NCI-H748 (cell line): ENCODE measurements at regions not wholly inside any gene's neighbourhood (a gene's known extent, or its start where the extent isn't known, plus 50 kb on each side); places are given as distances from the start of the nearest gene placed in this dataset.

Experiments used
- DNase-seq: peaks from one replicate; lab custom pipeline; 2025; ENCODE audit not compliant: unreplicated experiment; lab: John Stamatoyannopoulos, UW

- no peak for DNase-seq
Measured at GRCh38 chr2:151087377-151087776, 174.3 kb downstream of the RBM43 start.

DNA sequence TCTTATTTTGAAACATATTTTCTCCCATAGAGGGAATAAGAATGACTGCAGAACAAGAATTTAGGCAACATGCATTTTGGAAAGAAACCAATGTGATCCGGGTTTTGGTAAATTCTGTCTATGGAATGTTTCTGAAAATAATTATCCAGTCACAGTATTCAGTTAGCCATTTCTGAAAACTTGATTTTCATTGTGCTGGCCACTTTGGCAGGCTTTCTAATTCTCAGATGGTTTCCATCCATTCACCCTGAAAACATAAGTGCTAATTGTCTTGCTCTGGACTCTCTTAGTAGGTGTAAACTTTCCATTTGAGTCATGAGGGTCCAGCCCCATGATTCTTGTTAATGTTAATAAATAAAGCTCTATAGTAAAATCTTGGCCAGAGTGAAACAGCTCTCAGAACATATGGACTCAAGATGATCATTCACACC, 176.5 kb downstream of the RBM43 start:
- DNase-seq = no peak

- peak; percentile 82 for DNase-seq
Measured at GRCh38 chr2:151083856-151084795, 177.5 kb downstream of the RBM43 start.

GRCh38 chr2:151078889-151079288, 182.8 kb downstream of the RBM43 start:
- no peak for DNase-seq

GRCh38 chr2:151071906-151072305, 189.8 kb downstream of the RBM43 start:
- no peak for DNase-seq

- peak; percentile 35 for DNase-seq
Measured at GRCh38 chr2:151071382-151071781, 190.3 kb downstream of the RBM43 start.

- DNase-seq = no peak
Measured at GRCh38 chr2:151070253-151070652, 191.4 kb downstream of the RBM43 start.

DNA sequence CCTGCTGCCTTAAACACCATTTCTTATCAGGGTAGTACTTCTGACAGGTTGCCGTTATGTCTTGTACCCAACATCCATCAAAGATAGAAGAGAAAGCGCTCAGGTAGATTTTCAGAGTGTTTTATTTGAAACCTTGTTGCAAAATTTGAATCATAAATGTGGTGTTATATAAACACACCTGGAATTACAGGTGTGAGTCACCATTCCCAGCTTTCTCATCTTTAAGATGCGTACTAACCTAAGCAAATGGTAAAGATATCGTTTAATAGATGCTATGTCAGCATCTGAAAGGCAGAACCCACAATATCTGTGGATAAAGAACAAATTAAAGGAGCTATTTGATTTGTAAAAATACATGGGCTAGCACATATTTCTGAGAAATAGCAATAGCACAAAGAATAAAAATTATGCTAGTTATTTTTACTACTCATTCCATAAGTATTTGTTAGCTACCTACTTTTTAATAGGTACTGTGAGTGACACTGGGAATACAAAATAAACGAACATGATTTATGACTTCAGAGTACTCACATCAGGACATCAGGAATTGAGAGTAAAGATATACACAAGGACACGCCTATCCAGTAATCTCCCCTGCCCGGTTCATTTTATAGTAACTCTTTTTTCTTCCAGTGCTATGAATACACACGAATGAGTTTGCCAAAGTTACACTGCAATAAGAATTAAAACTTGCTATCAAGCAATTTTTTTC, 193.8 kb downstream of the RBM43 start:
- peak; percentile 42 for DNase-seq

DNA sequence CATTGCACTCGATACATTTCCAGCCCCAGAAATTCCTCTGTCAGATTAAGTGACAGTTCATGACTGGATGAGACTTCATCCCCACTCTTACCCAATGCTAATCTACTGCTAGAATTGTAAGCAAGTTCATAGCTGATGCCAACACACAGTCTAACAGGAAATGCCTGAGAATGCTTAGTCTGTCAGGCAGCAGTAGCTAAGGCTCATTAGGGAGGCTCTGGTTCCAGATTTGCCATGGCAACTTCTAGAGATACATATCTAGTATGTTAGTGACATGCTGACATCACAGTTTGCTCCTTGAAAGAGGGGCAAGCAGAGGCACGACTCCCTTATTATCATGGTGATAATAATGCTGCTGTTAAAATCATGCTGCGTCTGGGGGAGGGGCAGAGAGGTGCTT, 198.4 kb downstream of the RBM43 start:
- peak; percentile 93 for DNase-seq

- no peak for DNase-seq
Measured at GRCh38 chr2:151060287-151060686, 201.4 kb downstream of the RBM43 start.

DNA sequence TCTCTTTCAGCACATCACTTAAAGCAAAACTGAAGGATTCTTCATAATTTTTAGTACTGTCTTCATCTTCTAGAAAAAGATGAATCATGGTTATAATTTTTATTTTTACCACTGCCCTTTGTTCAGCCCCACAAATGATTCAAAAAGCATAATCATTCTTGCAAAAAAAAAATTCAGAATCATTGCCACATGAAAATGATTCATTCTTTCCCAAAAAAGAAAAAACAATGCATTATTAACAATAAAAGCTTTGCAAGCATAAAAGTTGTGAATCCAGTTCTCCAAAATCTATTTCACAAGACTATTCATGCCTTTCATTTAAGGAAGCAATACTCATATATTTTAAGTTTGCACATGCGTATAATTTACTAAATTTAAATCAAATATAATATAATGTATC, 204.8 kb downstream of the RBM43 start:
- no peak for DNase-seq

- no peak for DNase-seq
Measured at GRCh38 chr2:151053661-151053990, 208.0 kb downstream of the RBM43 start.

DNA sequence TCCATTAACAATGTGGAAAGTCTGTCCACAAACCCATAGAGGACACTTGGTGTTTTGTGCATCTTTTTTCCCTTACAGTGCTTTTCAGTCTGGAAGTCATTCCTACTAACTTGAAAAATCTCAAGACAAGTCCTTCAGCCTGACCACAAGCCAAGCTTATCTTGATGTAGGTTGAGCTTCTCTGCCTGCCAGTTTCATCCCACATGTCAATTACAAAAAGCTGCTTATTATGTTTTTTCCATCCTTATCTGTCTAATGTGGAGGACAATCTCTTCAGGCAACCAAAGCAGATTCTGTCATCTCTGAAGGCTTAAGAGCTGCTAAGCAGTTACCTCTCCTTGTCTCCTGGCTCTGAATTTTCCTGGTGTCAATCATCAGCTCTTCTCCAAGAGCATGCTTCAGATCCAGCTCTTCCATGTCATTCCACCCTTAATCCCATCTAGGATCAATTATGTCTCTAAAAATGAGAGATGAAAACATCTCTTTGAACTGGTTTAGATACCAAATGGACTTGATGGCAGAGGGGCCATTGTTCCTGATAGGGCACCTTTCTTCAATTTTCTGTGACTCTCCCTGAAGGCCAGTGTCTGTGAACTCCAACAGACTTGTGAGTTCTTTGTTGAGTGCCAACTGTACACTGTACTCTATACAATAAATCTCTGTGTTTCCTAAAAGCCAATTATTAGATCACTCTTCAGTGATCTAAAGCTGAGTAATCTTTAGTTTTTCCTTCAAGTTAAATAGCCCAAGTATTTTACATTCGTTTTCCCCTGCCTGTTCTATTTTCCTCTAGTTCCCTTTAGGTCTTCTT, 208.6 kb downstream of the RBM43 start:
- DNase-seq = no peak

DNA sequence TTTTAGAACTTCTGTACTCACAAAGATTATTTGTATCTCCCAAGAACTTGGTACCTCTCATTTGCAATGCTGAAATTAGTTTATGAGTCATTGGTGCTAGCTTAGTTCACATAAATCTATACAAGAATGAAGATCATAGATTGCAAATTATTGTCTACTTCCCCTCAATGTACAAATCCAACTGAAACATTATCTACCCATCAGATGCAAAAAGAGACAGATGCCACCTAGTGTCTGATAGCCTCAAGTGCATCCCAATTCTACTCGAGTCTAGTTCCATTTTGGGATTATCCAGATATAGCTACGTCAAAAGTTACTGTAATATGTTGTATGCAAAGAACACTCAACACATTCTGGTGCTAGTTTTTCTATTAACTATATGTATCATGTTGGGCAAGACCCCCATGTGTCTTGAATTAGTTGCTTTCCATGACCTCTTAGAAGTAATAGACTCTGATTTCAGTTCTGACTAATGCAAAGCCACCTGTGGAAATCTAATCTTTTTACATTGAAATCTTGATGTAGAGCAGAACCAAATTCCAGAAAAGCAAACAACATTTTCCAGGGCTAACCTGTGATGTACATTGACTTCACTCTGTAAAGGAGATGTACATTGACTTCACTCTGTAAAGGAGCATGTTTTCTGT, 210.0 kb downstream of the RBM43 start:
- peak; percentile 58 for DNase-seq

DNA sequence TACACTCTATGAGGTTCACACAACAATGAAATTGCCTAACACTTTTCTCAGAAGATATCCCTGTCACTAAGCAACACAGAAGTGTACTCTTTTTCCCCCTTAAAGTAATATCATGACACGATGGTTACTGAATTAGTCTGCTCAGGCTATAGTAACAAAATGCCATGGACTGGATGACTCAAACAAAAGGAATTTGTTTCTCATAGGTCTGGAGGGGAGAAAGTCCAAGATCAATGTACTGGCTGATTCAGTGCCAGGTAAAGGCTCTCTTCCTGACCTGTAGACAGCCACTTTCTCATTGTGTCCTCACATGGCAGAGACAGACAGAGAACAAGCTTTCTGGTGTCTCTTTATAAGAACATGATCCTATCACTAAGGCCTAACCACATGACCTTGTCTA, 211.9 kb downstream of the RBM43 start:
- no peak for DNase-seq

- DNase-seq = no peak
Measured at GRCh38 chr2:151048331-151049054, 213.2 kb downstream of the RBM43 start.

- DNase-seq = peak; percentile 20
Measured at GRCh38 chr2:151043484-151043883, 218.2 kb downstream of the RBM43 start.

- DNase-seq = no peak
Measured at GRCh38 chr2:151042964-151043363, 218.7 kb downstream of the RBM43 start.

- no peak for DNase-seq
Measured at GRCh38 chr2:151040039-151040438, 221.6 kb downstream of the RBM43 start.

- DNase-seq = no peak
Measured at GRCh38 chr2:151038516-151038915, 223.1 kb downstream of the RBM43 start.
